ENCODE measurements at regions not wholly inside any gene's neighbourhood (a gene's known extent, or its start where the extent isn't known, plus 50 kb on each side); places are given as distances from the start of the nearest gene placed in this dataset.
A peak's percentile ranks its signal among the peaks of the same experiment; 100 is the strongest.

DNA sequence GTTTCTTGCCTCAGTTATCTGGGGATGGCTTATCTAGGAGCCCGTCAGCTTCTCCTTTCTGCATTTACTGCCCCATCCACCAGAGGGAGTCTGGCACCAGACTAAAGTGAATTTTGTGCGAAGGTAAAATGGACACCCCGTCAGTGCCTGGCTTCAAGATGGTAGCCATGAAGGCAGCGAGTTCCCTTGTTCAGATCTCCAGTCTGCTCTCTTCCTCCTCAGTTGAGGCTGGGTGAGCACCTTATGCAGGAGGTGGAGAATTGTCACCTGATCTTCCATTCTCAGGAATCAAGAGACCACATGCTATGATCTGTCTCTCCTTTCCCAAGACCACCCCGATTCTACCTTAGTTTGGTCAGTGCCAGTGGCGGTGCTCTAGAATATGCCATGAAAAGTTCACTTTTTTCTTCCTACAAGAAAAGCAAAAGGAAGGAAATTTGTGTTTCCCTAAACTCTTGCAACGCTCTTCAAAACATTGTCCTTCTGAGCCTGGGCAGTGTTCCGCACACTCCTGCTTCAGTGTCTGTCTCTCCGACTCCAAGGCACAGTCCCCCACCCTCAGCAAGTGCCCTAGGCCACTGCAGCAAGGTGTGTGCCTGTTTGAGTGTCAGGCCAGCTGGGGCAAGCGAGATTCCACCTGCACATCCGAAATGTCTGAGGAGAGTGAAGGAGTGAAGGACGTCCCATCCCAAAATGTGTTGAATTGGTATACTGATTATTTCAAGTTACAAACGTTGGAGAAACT lies 168.6 kb downstream of the SS18 start:
- no peak for TF ChIP-seq TAF1 (IDR thresholded peaks at IDR 0.05; ENCODE audit: low read depth)
- TF ChIP-seq, protein P1, sequence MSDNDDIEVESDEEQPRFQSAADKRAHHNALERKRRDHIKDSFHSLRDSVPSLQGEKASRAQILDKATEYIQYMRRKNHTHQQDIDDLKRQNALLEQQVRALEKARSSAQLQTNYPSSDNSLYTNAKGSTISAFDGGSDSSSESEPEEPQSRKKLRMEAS (IDR thresholded peaks at IDR 0.05): no peak
- no peak for TF ChIP-seq ZBTB7A (IDR thresholded peaks at IDR 0.05; ENCODE audit: low read depth)
- 0 out of 2 replicates have a peak, but pooled peaks have one; percentile 25 for TF ChIP-seq TEAD4 (IDR thresholded peaks at IDR 0.05)
- no peak for TF ChIP-seq CREB1 (IDR thresholded peaks at IDR 0.05; ENCODE audit: low read depth)

Measured in Ishikawa (cell line).